HFFc6 (cell line): ENCODE measurements at regions not wholly inside any gene's neighbourhood (a gene's known extent, or its start where the extent isn't known, plus 50 kb on each side); places are given as distances from the start of the nearest gene placed in this dataset.

ENCODE experiments used
- DNase-seq: peaks from one replicate; pipeline ENCODE4 v3.0.0-alpha.2; 2018
- H3K27ac Mint-ChIP-seq: 2 replicates; pipeline ENCODE4 v1.8.0; 2020; ENCODE audit warnings: mild to moderate bottlenecking, mixed read lengths
- H3K27me3 Mint-ChIP-seq: 2 replicates; pipeline ENCODE4 v1.8.0; 2021; ENCODE audit warnings: mild to moderate bottlenecking, moderate library complexity, mixed read lengths; ENCODE audit not compliant: insufficient read depth
- H3K36me3 Mint-ChIP-seq: 2 replicates; pipeline ENCODE4 v1.8.0; 2021; ENCODE audit warnings: low read depth, mixed read lengths
- H3K4me1 Mint-ChIP-seq: 2 replicates; pipeline ENCODE4 v1.8.0; 2020; ENCODE audit warnings: low read depth, mixed read lengths
- H3K4me3 Mint-ChIP-seq: 2 replicates; pipeline ENCODE4 v1.8.0; 2020; ENCODE audit warnings: mild to moderate bottlenecking, moderate library complexity, mixed read lengths
- H3K9me3 Mint-ChIP-seq: 2 replicates; pipeline ENCODE4 v1.8.0; 2020; ENCODE audit warnings: mild to moderate bottlenecking, mixed read lengths
- CTCF ChIP-seq: fragments of 200-600 bp; sonication (generic); IDR thresholded peaks from 2 replicates; pipeline ENCODE4 v1.5.0; 2021; ENCODE audit warnings: antibody characterized with exemption, mild to moderate bottlenecking

DNA sequence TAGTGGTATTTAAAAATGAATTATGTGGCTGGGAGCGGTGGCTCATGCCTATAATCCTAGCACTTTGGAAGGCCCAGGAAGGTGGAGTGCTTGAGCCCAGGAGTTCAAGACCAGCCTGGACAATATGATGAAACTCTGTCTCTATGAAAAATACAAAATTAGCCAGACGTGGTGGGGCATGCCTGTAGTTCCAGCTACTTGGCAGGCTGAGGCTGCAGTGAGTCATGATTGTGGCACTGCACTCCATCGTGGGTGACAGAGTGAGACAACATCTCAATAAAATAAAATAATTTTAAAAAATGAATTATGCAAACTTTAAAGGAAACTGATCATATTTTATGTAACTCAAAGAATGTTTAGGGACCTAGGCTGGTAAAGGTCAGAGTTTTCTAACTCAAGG lies 310.8 kb upstream of the DMRT1 start:
- H3K27me3 Mint-ChIP-seq: peaks cover 1% of the 10 kb centered on the region
- H3K4me1 Mint-ChIP-seq: no peaks in the 10 kb centered on the region
- H3K9me3 Mint-ChIP-seq: no peaks in the 10 kb centered on the region
- TF ChIP-seq CTCF: no peak
- no peaks in the 10 kb centered on the region for H3K36me3 Mint-ChIP-seq
- DNase-seq: peak; percentile 19
- H3K4me3 Mint-ChIP-seq: no peak overlapping the region
- H3K27ac Mint-ChIP-seq: no peak overlapping the region

DNA sequence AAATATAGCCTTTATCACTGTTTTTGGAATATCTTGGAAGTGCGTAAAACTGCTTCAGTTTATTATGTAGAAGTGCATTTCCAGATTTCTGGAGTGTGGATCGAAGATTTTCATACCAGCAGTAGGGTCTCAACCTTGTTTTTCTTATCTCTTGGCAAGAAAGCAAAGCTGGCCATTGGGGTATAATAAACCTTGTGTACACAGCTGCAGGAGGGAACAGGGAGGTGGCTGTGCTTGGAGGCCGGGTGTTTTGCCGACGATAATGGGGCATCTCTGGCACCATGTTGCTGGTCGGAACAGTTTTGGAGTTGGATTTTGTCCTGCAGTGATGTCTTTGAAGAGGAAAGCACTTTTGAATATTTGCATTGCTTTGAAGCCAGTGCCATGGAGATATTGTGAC lies 308.8 kb upstream of the DMRT1 start:
- Mint-ChIP-seq H3K4me1 (no peaks in the 10 kb centered on the region), H3K4me3 (no peak overlapping the region), H3K27ac (no peak overlapping the region), H3K36me3 (no peaks in the 10 kb centered on the region), H3K9me3 (no peaks in the 10 kb centered on the region), H3K27me3 (no peaks in the 10 kb centered on the region; the same call in none of the 2 replicates)
- no peak for DNase-seq
- no peak for TF ChIP-seq CTCF

DNA sequence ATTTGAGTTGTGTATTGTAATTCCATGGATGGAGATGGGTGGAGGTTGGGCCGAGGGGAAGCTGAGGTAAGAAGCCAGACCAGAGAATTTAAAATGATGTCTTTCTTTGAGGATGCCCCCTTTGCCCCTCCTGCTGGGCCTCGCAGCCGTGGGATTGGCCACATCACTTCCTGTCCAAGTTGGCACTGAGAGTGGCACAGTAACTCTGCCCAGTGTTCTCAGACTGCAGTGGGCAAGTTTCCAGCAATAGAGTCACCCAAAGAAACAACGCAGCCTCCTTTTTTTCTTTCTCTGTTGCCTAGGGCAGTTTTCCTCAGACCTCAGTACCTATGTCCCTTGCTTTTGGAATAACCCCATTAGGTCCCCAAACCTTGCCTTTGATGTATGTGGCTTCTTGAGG lies 306.6 kb upstream of the DMRT1 start:
- Mint-ChIP-seq H3K9me3 (no peaks in the 10 kb centered on the region), H3K4me3 (no peak overlapping the region), H3K27me3 (no peaks in the 10 kb centered on the region; the same call in none of the 2 replicates), H3K36me3 (no peaks in the 10 kb centered on the region), H3K4me1 (no peaks in the 10 kb centered on the region), H3K27ac (no peak overlapping the region)
- DNase-seq: no peak
- TF ChIP-seq CTCF: no peak

GRCh38 chr9:535356-535755 lies 306.1 kb upstream of the DMRT1 start:
- no peaks in the 10 kb centered on the region for H3K36me3 Mint-ChIP-seq
- no peaks in the 10 kb centered on the region; the same call in none of the 2 replicates for H3K27me3 Mint-ChIP-seq
- H3K4me3 Mint-ChIP-seq: no peak overlapping the region
- H3K4me1 Mint-ChIP-seq: no peaks in the 10 kb centered on the region
- no peak for DNase-seq
- H3K9me3 Mint-ChIP-seq: no peaks in the 10 kb centered on the region
- no peak for TF ChIP-seq CTCF
- no peak overlapping the region for H3K27ac Mint-ChIP-seq

- Mint-ChIP-seq H3K27ac (no peak overlapping the region), H3K4me1 (no peaks in the 10 kb centered on the region), H3K27me3 (peaks cover 3% of the 10 kb centered on the region), H3K36me3 (no peaks in the 10 kb centered on the region), H3K9me3 (no peaks in the 10 kb centered on the region), H3K4me3 (no peak overlapping the region)
- DNase-seq: no peak
- TF ChIP-seq CTCF: no peak
These were observed 304.6 kb upstream of the DMRT1 start for GRCh38 chr9:536597-537511.
